GM15510 (cell line): ENCODE measurements at regions not wholly inside any gene's neighbourhood (a gene's known extent, or its start where the extent isn't known, plus 50 kb on each side); places are given as distances from the start of the nearest gene placed in this dataset.

ENCODE experiments used
- POLR2A ChIP-seq: IDR thresholded peaks from 3 replicates; pipeline ENCODE4 v1.6.1; 2011; ENCODE audit warnings: borderline replicate concordance; ENCODE audit not compliant: insufficient read length; ENCODE audit errors: extremely low read depth

- TF ChIP-seq POLR2A: no peak
These were observed 682.4 kb upstream of the TMEFF2 start for GRCh38 chr2:192877159-192877558.

GRCh38 chr2:192876698-192877097, 682.0 kb upstream of the TMEFF2 start:
- no peak for TF ChIP-seq POLR2A

DNA sequence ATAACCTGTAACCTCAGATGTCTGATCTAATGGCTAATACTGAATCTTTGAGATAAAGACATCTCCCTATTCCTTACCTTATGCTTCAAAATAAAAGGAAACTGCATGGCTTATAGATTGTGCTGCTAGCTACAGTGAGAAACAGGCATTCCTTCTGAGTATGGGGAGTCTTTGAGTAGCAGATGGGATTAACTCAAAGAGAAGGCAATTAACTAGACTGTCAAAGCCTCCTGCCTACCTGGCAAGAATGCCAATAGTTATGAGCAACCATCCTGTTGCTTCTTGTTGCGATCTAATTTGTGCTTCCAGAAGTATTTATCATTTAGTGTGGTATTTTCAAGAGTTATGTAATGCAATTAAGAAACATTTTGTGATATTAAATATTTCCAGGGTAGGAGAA, 660.0 kb upstream of the TMEFF2 start:
- no peak for TF ChIP-seq POLR2A

DNA sequence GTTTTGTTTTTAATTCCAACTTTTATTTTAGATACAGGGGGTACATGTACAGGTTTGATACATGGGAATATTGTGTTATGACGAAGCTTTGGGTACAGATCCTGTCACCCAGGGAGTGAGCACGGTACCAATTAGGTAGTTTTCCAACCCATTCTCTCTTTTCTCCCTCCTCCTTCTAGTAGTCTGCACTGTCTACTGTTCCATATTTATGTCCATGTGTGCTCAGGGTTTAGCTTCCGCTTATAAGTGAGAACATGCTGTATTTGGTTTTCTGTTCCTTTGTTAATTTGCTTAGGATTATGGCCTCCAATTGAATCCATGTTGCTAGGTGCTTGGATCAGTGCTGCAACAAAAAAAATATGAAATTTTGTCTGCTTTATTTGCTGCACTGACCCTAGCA, 659.3 kb upstream of the TMEFF2 start:
- TF ChIP-seq POLR2A: no peak

DNA sequence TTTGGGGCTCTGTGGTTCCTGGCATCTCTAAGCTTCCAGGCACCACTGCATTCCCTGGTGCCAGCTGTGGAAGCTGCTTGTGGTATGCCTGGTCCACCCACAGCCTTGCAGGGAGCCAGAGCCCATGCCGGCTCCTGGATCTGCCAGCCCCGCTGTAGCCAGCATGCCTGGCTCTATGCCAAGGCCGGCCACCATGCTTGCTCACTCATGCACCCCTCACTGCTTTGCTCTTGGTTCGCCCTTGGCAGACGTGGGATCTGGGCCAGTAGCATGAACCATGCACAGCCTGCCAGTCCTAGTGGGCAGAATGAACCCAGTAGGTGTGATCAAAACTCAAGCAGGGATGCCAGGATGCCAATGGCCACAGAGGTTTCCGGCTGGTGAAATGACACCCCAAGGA, 634.2 kb upstream of the TMEFF2 start:
- no peak for TF ChIP-seq POLR2A

GRCh38 chr2:192828175-192828574, 633.4 kb upstream of the TMEFF2 start:
- TF ChIP-seq POLR2A: no peak

GRCh38 chr2:192827735-192828134, 633.0 kb upstream of the TMEFF2 start:
- TF ChIP-seq POLR2A: no peak

DNA sequence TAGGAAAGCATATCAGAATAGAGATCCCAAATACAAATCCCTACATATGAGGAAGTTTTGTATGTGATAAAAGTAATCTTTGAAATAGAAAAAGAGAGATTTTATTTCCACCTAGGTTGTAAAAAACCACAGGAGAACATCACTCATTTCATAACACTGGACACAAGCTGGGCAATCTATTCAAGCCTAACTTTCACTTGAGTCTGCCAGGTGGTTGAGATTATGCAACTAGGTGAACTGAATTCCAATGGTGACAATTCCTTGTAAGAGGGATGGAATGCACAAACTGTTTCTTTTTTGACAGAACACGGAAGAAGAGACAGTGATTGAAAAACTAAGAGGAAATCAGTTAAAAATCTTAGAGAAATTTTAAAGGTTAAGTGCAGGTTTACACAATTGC, 619.6 kb upstream of the TMEFF2 start:
- no peak for TF ChIP-seq POLR2A

DNA sequence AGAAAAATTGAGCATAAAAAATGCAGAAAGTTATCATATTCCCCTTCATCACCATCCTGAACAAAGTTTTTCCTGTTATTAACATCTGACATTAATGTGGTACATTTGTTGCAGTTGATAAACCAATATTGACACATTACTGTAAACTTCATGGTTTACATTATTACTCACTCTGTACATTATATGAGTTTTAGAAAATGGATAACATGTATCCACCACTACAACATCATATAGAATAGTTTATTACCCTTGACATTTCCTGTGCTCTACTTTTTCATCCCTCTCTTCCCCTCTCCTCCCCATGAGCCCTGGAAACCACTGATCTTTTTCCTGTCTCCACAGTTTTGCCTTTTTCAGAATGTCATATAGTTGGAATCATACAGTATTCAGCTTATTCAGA, 618.6 kb upstream of the TMEFF2 start:
- no peak for TF ChIP-seq POLR2A

DNA sequence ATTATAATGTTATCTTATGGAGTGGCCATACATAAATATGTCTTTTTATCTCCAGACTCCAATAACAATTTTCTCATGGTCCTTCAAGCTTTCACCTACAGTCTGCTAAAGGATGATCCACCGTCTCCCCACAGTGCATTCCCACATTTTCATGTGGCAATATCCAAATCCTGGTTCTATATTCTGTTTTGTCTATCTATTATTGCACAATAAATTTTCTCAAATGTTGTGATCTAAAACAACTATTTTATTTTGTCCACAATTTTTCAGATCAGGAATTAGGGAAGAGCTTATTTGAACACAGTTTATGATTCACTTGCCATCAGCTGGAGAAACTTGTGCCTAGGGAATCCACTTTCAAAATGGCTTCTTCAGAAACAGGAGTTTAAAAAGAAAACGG, 614.4 kb upstream of the TMEFF2 start:
- TF ChIP-seq POLR2A: no peak

GRCh38 chr2:192783643-192784042, 588.9 kb upstream of the TMEFF2 start:
- TF ChIP-seq POLR2A: no peak

- no peak for TF ChIP-seq POLR2A
These were observed 580.9 kb upstream of the TMEFF2 start for GRCh38 chr2:192775459-192776262.

DNA sequence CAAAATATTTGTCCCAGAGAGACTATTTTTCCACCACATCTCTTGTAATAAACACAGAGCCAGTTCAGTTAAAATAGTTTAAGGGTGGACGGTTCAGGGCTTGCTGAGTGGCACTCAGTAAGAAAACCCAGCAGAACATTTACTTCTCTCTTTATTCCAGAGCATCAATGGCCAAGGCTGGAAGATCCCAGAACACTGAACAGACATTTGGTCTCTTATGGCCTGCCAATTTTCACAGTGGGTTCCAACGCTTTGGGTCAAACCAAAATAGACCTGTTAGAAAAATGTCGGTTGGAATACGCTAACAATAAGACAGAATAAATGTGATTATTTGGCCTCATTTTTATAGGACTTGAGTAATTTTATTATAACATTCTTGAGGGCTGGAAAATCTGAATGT, 580.3 kb upstream of the TMEFF2 start:
- TF ChIP-seq POLR2A: no peak

DNA sequence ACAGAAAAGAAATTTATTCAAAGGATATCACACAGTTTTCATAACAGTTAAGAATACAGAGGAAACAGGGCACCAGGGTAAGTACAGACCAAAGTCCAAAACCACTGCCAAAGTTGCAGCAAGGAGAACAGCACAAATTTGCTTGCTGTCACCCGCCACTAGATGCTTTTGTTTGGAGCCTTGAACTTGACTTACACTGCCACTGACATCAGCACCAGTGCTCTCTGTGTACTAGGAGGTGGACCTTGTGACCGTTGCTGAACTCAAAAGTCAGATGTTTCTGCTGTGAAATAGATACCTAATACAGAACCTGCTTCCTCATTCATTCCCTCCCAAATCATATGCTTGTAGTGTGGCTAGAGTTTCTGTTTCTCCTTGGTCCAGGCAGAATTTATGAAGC, 578.3 kb upstream of the TMEFF2 start:
- TF ChIP-seq POLR2A: no peak

- TF ChIP-seq POLR2A: no peak
These were observed 555.0 kb upstream of the TMEFF2 start for GRCh38 chr2:192749611-192750200.

GRCh38 chr2:192741889-192742288, 547.2 kb upstream of the TMEFF2 start:
- no peak for TF ChIP-seq POLR2A
